GM12872 (cell line): ENCODE measurements at regions not wholly inside any gene's neighbourhood (a gene's known extent, or its start where the extent isn't known, plus 50 kb on each side); places are given as distances from the start of the nearest gene placed in this dataset.

Experiments used
- TF ChIP-seq, protein P1 (sequence below): IDR thresholded peaks from 3 replicates; pipeline ENCODE4 v1.5.1; 2011; ENCODE audit warnings: low read depth, mild to moderate bottlenecking, low read length, moderate library complexity; ENCODE audit not compliant: insufficient read depth

DNA sequence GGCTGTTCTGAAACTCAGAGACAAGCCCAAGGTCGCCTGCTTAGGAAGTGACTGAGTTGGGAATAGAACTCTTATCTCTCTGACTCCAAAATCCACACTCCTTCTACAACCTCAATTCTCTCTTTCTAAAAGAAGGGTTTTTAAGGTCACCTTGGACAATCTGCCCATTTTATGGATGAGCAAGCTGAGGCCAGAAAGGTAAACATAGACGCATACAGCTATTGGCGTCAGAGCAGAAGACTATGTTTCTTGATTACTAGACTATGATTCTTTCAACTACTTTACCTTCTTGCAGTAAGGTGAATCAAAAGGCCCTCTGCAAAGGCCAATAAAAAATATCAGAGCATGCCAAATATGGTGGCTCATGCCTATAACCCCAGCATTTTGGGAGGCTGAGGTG lies 276.6 kb downstream of the CLIC5 start:
- TF ChIP-seq, protein P1, sequence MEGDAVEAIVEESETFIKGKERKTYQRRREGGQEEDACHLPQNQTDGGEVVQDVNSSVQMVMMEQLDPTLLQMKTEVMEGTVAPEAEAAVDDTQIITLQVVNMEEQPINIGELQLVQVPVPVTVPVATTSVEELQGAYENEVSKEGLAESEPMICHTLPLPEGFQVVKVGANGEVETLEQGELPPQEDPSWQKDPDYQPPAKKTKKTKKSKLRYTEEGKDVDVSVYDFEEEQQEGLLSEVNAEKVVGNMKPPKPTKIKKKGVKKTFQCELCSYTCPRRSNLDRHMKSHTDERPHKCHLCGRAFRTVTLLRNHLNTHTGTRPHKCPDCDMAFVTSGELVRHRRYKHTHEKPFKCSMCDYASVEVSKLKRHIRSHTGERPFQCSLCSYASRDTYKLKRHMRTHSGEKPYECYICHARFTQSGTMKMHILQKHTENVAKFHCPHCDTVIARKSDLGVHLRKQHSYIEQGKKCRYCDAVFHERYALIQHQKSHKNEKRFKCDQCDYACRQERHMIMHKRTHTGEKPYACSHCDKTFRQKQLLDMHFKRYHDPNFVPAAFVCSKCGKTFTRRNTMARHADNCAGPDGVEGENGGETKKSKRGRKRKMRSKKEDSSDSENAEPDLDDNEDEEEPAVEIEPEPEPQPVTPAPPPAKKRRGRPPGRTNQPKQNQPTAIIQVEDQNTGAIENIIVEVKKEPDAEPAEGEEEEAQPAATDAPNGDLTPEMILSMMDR = no peak

DNA sequence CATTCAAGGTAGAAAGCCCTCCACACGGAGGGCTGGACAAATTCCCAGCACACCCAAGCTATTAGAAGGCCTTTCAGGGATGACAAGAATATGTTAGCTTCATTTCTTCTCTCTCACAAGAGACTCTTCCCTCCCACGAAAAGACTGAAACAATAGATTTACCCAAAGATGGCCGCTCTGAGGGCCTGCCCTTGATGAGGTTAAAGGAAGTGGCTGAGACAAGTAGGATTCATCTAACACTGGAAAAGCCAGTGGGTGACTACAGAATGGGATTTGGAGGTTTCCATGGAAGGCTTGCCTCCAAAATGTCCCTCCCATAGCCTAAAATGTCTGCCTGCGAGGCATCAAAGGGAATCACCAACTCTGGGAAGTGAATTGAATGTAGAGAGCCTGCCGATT lies 277.6 kb downstream of the CLIC5 start:
- TF ChIP-seq, protein P1 = no peak

DNA sequence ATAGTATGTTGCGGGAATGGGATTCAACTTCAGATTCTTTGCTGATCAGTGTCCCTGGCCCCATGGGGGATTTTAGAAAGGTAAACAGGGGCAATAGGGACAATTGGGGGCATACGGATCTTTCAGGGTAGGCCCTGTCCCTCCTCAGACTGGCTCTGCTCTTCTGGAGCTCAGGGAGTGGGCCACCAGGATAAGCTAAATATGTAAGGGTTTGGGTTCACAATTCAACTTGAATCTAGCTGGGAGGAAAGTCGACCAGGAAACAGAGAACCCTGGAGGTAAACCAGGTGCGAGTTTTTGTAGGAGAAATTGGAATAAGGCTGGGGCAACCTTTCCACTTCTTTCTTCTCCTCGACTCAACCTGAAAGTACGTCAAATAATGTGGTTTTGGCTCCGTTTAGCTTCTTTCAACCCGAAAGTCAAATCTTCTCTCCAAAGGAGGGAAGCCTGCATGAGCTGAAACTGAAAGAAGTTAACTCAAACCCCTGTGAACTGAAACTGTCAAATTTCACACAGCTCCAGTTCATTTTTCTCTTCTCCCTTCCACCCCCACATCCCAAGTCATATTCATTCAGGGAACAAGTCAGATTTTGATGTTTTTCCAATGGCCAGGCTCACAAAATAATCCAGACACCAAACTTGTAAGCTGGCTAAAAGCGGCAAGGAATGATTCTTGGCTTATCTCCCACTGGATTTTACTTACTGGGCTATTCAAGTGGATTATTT lies 278.2 kb downstream of the CLIC5 start:
- TF ChIP-seq, protein P1 = no peak

DNA sequence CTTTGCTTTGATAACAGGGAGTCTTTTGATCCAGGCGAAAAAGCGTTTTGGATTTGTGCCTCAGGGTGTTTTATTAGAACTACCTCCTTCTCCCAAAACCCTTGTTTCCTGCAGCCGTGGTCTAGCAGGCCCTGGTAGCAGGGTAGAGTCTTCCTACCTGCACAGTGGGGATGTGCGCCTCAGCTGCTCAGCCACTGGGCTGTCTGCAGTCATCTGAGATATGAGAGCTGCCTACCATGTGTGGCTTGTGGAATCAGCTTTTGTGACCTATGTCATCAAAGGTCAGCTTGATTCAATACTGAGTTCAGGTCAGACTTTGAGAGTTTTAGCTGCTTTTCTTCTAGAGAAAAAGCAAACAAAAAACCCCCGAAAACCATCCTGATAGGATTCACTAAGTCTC lies 279.5 kb downstream of the CLIC5 start:
- TF ChIP-seq, protein P1 = no peak

DNA sequence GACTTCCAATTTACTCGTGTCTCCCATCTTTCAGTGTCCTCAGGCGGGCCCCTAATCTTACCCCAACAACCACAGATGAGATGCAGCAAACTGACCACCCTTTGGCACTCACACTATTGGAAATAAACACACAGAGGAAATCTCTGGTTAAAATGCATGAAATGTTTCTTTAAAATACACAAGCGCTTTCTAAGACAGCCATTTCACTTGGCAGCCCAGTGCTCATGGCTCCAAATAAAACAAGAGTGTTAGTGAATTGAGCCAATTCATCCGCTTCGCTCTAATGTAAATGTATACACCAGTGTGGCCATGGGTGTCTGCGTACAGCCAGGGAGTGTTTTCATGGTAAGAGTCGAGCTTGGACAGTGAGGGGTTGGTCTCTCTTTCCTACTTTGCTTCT lies 282.9 kb downstream of the CLIC5 start:
- TF ChIP-seq, protein P1 = no peak

DNA sequence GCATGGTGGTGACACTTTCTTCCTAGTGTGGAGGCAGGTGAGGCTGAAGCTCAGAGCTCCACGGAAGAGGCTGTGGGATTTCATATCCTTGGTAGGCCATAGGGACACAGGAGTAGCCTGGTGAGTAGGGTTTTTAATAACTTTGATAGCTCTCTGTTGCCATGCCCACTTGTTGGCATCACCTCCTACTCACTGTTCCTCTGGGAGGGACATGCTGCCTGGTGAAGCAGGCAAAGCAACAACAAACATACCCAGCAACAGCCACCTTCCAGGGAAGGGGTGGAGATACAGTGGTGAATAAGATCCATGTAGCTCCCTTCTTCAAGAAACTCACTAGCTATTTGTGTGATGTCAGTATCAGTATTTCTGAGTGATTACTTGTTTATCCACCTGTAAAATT lies 285.4 kb downstream of the CLIC5 start:
- TF ChIP-seq, protein P1 = no peak

DNA sequence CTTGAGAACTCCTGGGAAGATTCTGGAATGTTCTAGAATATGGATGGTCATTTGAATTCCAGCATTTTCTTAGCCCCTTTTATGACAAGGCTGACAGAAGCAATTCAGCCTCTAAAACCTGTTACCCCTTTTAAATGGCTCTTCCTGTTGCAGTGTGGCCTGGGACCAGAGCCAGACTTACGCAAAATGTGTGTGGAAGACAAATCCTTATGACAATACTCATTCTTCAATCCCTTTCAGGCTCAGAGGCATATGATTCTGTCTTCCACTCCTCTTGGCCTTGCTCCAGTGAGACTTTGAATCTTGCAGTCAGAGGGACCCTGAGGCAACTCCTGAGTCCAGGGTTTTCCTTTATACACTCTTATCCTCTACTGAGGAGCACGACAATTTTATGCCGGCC lies 287.0 kb downstream of the CLIC5 start:
- TF ChIP-seq, protein P1 = no peak
